ENCODE measurements at regions not wholly inside any gene's neighbourhood (a gene's known extent, or its start where the extent isn't known, plus 50 kb on each side); places are given as distances from the start of the nearest gene placed in this dataset.

- TF ChIP-seq TAF1 (IDR thresholded peaks at IDR 0.05; ENCODE audit: low read depth, low read length) (no peak), POLR2A (IDR thresholded peaks at IDR 0.05; ENCODE audit: low read depth, low read length) (no peak), SPI1 (IDR thresholded peaks at IDR 0.05; ENCODE audit: low read depth, low read length) (no peak), POLR2AphosphoS5 (IDR thresholded peaks at IDR 0.05; ENCODE audit: low read depth, low read length) (no peak), PAX5 (IDR thresholded peaks at IDR 0.05; ENCODE audit: insufficient read depth, low read length, severe bottlenecking) (no peak), POU2F2 (IDR thresholded peaks at IDR 0.05; ENCODE audit: low read depth, low read length) (no peak)
These were observed 213.8 kb upstream of the C1orf174 start for GRCh38 chr1:4113897-4114296.
